ENCODE measurements at regions not wholly inside any gene's neighbourhood (a gene's known extent, or its start where the extent isn't known, plus 50 kb on each side); places are given as distances from the start of the nearest gene placed in this dataset.
"Not testable (repeated sequence)": the region's sequence is repeated elsewhere in the genome, so short reads cannot be mapped to it uniquely, and the experiment has no call there.

GRCh38 chr7:80018941-80019808, 115.5 kb upstream of the GNAI1 start:
- DNase-seq, result peak; percentile 45

DNA sequence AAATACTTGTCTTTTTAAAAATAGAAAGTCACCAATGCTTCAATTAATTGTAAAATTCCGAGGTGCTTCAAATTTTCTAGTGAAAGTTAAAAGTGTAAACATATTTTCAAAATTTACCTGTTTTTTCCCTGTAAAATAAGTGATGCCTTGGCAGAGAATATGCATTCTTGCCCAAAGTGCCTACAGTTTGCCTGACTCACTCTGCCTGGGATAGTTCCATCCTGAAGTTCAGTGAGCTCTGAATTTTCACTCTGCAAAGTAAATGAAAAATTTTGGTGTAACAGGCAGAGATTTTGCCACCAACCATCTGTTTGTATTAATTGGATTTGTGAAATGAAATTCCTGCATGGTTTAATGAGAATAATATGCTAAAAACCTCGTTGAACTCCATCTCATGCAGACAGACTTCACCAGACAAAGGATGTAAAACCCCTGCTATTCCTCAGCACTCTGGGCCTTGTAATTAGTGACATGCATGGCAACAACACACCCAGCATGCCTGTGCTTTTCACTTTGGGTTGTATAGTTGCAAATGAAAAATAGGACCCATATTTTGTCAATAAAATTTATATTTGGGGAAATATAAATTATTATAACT, 117.4 kb upstream of the GNAI1 start:
- no peak for DNase-seq

GRCh38 chr7:80014511-80014910, 120.1 kb upstream of the GNAI1 start:
- DNase-seq, result peak; percentile 2

DNA sequence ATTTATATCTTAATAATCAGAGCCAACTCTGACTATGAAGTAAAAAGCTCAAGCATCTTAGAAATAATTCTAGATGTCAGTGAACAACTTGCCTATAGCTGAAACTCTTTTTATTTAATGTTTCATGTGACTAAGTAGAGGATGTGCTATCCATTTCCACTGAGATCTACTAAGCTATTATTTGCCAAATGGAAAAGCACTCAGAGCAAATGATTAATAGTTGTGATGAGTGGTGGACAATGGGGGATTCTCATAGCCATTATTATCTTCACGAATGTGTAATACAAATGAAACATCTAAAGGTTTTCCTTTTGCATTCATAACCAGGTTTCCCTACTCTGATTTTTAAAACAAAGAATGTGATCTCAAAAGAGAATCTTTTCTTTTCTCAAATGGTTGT, 126.6 kb upstream of the GNAI1 start:
- DNase-seq, result no peak

- no peak for DNase-seq
Measured at GRCh38 chr7:80002865-80003264, 131.8 kb upstream of the GNAI1 start.

DNA sequence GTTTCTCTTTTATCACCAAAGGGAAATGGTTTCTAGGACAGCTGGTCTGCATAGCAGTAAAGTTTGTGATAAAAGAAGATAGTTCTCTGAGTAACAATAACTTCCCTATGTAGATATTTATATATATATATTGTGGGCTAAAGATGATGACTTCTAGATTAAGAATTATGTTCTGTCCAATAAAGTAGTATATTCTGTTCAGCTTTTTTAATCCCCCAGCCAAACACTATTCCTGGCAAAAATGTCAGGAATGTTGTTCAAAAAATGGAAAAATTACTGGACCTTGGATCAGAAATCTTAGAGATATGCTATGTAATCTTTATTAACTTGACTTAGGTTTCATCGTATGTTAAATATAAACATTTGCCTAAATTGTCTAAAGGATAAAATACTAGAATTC, 136.3 kb upstream of the GNAI1 start:
- no peak for DNase-seq

GRCh38 chr7:79997345-79997744, 137.3 kb upstream of the GNAI1 start:
- no peak for DNase-seq

- DNase-seq, result not testable (repeated sequence)
Measured at GRCh38 chr7:79995741-79996140, 138.9 kb upstream of the GNAI1 start.

DNA sequence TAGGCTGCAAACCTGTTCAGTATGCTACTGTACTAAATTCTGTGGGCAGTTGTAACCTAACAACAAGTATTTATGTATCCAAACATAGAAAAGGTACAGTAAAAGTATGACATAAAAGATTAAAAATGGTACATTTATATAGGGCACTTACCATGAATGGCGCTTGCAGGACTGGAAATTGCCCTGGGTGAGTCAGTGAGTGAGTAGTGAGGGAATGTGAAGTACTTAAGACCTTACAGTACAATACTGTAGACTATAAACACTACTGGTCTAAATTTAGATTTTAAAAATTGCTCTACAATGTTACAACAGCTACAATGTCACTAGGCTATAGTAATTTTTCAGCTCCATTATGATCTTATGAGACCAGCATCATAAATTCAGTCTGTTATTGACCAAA, 146.0 kb upstream of the GNAI1 start:
- DNase-seq, result no peak

GRCh38 chr7:79984210-79984609, 150.4 kb upstream of the GNAI1 start:
- DNase-seq, result no peak

DNA sequence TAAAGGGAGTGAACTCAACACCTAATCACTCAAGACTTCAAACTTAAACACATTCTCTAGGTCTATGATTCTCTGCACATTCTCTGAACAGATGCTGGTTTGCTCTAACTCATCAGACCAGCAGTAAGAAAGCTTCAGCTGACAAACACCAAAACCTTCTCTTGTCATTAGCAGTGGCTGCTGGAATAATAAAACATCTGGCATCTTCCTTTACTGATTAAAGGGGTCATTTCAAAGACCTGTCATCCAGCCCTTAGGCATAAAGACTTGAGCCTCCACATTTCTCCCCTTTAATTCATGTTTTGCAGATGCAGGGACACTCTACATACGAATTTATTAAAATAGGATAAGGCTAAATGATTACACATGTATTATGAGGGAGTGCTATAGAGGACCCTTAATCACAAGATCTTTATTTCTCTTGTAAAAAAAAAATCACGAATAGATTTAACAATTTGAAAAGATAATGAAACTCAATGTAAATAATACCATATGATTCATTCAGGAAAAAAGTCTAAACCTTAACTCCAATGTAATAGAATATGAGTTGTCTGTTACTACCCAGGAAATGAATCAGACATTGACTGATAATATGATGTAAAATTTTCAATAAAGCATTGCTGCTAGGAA, 152.4 kb upstream of the GNAI1 start:
- no peak for DNase-seq

- DNase-seq, result no peak
Measured at GRCh38 chr7:79980376-79980775, 154.3 kb upstream of the GNAI1 start.

GRCh38 chr7:79979437-79979836, 155.2 kb upstream of the GNAI1 start:
- DNase-seq, result no peak

DNA sequence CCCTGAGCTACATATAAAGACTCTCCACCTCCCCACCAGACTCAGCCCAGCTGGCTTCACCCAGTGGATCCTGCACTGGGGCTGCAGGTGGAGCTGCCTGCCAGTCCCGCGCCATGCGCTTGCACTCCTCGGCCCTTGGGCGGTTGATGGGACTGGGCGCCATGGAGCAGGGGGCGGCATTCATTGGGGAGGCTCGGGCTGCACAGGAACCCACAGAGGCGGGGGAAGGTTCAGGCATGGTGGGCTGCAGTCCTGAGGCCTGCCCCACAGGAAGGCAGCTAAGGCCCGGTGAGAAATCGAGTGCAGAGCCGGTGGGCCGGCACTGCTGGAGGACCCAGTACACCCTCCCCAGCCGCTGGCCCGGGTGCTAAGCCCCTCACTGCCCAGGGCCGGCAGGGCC, 157.2 kb upstream of the GNAI1 start:
- no peak for DNase-seq

- DNase-seq, result not testable (repeated sequence)
Measured at GRCh38 chr7:79976711-79977020, 158.0 kb upstream of the GNAI1 start.

GRCh38 chr7:79975986-79976710, 158.5 kb upstream of the GNAI1 start:
- not testable (repeated sequence) for DNase-seq

- no peak for DNase-seq
Measured at GRCh38 chr7:79973455-79973854, 161.2 kb upstream of the GNAI1 start.

- DNase-seq, result no peak
Measured at GRCh38 chr7:79971058-79971457, 163.6 kb upstream of the GNAI1 start.

- no peak for DNase-seq
Measured at GRCh38 chr7:79968894-79969293, 165.7 kb upstream of the GNAI1 start.

DNA sequence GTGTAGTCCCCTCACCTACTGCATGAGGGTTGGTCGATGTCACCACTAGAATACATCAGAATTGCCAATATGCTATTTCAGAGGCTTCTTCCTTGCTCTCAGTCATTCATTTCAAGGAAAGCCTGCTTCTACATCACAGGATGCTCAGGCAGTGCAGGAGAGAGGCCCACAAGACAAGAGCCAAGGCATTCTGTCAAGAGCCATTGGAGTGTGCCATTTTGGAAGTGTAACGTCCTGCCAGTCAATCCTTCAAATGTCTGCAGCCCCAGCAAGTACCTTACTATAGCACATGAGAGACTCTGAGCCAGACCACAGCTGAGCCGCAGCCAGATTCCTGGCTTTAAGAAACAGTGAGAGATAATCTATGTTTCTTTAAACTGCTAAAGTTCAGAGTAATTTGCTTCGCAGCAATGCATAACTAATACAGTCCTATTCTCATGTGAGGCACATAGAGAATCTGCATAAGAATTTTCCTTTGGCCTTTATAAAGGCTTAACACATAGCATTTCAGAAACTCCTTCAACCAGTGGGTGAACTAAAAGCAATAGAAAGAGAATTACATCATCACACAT, 166.5 kb upstream of the GNAI1 start:
- DNase-seq, result no peak

- no peak for DNase-seq
Measured at GRCh38 chr7:79965946-79966345, 168.7 kb upstream of the GNAI1 start.

DNA sequence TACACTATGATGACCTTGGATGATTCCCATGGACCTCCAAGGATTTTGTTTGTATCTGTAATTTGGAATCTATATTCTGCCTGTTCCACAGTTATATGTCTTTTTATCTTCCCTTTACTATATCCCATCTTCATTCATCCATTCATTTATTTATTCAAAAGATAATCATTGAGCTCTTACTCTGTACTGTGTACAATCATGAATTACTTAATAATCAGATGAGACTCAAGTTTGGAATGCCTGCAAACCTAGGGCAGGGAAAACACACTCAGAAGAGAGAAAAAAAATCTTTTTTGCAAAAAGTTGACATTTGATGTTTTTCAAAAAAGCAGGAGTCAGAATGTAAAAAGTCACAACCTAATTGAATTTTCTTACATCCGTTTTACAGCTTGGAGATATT, 170.2 kb upstream of the GNAI1 start:
- no peak for DNase-seq

DNA sequence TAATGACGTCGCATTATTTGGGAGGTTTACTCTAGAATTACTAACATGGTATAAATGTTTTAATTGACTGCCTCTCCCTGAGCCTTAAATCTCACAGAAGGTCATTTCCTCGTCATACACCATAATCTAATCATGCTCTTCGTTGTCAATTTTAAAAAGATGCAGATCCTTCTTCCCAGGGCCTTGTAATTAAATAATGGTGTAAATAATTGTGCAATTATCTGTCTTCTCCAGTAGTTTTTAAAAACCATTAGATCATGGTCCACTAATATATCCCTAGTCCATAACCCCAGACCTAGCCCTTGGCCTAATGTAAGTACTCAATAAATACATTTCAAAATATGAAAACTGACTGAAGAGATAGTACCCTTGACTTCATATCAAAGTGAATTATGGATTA, 181.5 kb upstream of the GNAI1 start:
- no peak for DNase-seq

Data from hindlimb muscle (tissue), 1 donor.